Caco-2 (cell line): ENCODE measurements at regions not wholly inside any gene's neighbourhood (a gene's known extent, or its start where the extent isn't known, plus 50 kb on each side); places are given as distances from the start of the nearest gene placed in this dataset.

Experiments
- BruUV-seq: library from RNA; stranded (reverse); fragments of 400-500 nt; replicated peaks from 2 replicates; lab custom pipeline; 2021; lab: Mats Ljungman, UMichigan
- CTCF ChIA-PET: fragments of 300-600 bp; sonication (Branson Sonifier 250); formaldehyde crosslinking; loops from one replicate; lab custom pipeline; 2022; ENCODE audit warnings: antibody characterized with exemption; lab: Charles Lee
- POLR2A ChIA-PET: fragments of 300-600 bp; sonication (Branson Sonifier 250); formaldehyde crosslinking; loops from one replicate; lab custom pipeline; 2022; ENCODE audit warnings: antibody characterized with exemption; lab: Charles Lee
- DNase-seq, 2 experiments: peaks; one replicate each; pipeline versions ENCODE4 v3.0.0 to v3.0.0-alpha.2; 2020 to 2022
- H3K27me3 ChIP-seq: replicated peaks from 2 replicates; pipeline ENCODE4 v1.6.0; 2011; ENCODE audit warnings: low read length; ENCODE audit not compliant: control insufficient read depth, insufficient read depth
- H3K36me3 ChIP-seq: 2 replicates; pipeline ENCODE4 v1.5.1; 2011; ENCODE audit warnings: low read length; ENCODE audit not compliant: control insufficient read depth, insufficient read depth
- H3K4me1 ChIP-seq: fragments of 250-450 bp; sonication (Bioruptor Pico); 2 replicates; pipeline ENCODE4 v1.5.1; 2020; ENCODE audit warnings: mild to moderate bottlenecking
- H3K4me3 ChIP-seq: 2 replicates; pipeline ENCODE4 v1.5.1; 2011; ENCODE audit warnings: low read depth, mild to moderate bottlenecking, control low read depth, low read length
- H3K9me3 ChIP-seq: fragments of 250-450 bp; sonication (Bioruptor Pico); 2 replicates; pipeline ENCODE4 v1.5.1; 2020; ENCODE audit warnings: mild to moderate bottlenecking, moderate library complexity
- H3K27ac Mint-ChIP-seq: one replicate; pipeline ENCODE4 v1.8.0; 2022; ENCODE audit warnings: mixed read lengths; ENCODE audit not compliant: unreplicated experiment
- H3K27me3 Mint-ChIP-seq: one replicate; pipeline ENCODE4 v1.8.0; 2022; ENCODE audit warnings: mixed read lengths; ENCODE audit not compliant: insufficient read depth, unreplicated experiment
- H3K36me3 Mint-ChIP-seq: one replicate; pipeline ENCODE4 v1.8.0; 2022; ENCODE audit warnings: mild to moderate bottlenecking, mixed read lengths; ENCODE audit not compliant: insufficient read depth, unreplicated experiment
- H3K4me1 Mint-ChIP-seq: one replicate; pipeline ENCODE4 v1.8.0; 2022; ENCODE audit warnings: low read depth, mixed read lengths; ENCODE audit not compliant: unreplicated experiment
- H3K4me3 Mint-ChIP-seq: one replicate; pipeline ENCODE4 v1.8.0; 2022; ENCODE audit warnings: mild to moderate bottlenecking, moderate library complexity, mixed read lengths; ENCODE audit not compliant: unreplicated experiment
- H3K9me3 Mint-ChIP-seq: one replicate; pipeline ENCODE4 v1.8.0; 2022; ENCODE audit warnings: mixed read lengths; ENCODE audit not compliant: unreplicated experiment
- CTCF ChIP-seq, 2 experiments: fragments of 200-600 bp in 1 of 2; IDR thresholded peaks; 1 replicate in 1 of 2; 2 replicates in 1 of 2; pipeline versions ENCODE4 v1.5.1 to v1.8.0; 2011 to 2022; ENCODE audit warnings: antibody characterized with exemption in 1 of 2, control low read depth in 1 of 2, inconsistent platforms in 1 of 2, low read depth in 1 of 2, low read length in 1 of 2, mild to moderate bottlenecking in 1 of 2, moderate library complexity in 1 of 2; ENCODE audit not compliant: insufficient read depth in 1 of 2, severe bottlenecking in 1 of 2, unreplicated experiment in 1 of 2
- intact Hi-C: fragments of 100-400 bp; cut with micrococcal nuclease; formaldehyde crosslinking; loops from one replicate; pipeline ENCODE4 v1.10.0; 2022; ENCODE audit not compliant: unreplicated experiment

- H3K4me1 Mint-ChIP-seq, result no peaks in the 10 kb centered on the region
- no peaks in the 10 kb centered on the region for H3K36me3 Mint-ChIP-seq
- no peaks in the 10 kb centered on the region for H3K27me3 ChIP-seq
- no peak for TF ChIP-seq CTCF (IDR thresholded peaks at IDR 0.05; ENCODE audit: insufficient read depth in 1 of 2, low read depth in 1 of 2, low read length in 1 of 2, severe bottlenecking in 1 of 2, unreplicated experiment in 1 of 2)
- H3K27ac Mint-ChIP-seq, result no peak overlapping the region
- H3K9me3 ChIP-seq, result no peaks in the 10 kb centered on the region
- H3K36me3 ChIP-seq, result no peaks in the 10 kb centered on the region
- no peak overlapping the region for H3K4me3 Mint-ChIP-seq
- BruUV-seq, result no TSS peak
- H3K4me3 ChIP-seq, result no peak overlapping the region
- no peak for DNase-seq
- no peaks in the 10 kb centered on the region for H3K4me1 ChIP-seq
- ChIA-PET CTCF (no interaction called here), POLR2A (no interaction called here)
- intact Hi-C loops, result no loop called here
- H3K9me3 Mint-ChIP-seq, result peaks cover 11% of the 10 kb centered on the region
- no peaks in the 10 kb centered on the region for H3K27me3 Mint-ChIP-seq
Observed at GRCh38 chr5:143516249-143516648, 112.8 kb upstream of the NR3C1 start.

DNA sequence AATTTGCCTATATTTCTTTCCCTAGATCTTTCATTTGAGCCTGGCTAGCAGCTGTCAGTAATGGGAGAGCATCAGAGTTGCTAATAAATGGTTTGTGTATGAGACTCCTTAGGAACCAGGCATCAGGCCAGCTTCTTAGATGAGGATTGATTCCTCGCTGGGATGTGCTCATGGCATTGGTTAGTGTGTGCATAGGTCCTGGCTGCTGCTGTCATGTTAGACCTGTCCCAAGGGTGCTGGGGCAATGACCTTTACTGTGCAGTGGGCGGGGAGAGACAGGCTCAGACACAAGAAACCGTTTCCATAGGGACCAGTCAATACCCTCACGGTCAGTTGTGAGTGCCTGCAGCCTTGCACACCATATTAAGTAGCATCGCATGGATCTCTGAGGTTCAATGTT, 112.3 kb upstream of the NR3C1 start:
- H3K36me3 Mint-ChIP-seq, result no peaks in the 10 kb centered on the region
- H3K4me3 Mint-ChIP-seq, result no peak overlapping the region
- Histone ChIP-seq H3K4me3 (no peak overlapping the region), H3K4me1 (no peaks in the 10 kb centered on the region), H3K9me3 (no peaks in the 10 kb centered on the region), H3K27me3 (no peaks in the 10 kb centered on the region), H3K36me3 (no peaks in the 10 kb centered on the region)
- POLR2A ChIA-PET, result no interaction called here
- CTCF ChIA-PET, result no interaction called here
- intact Hi-C loops, result no loop called here
- no TSS peak for BruUV-seq
- no peaks in the 10 kb centered on the region for H3K27me3 Mint-ChIP-seq
- no peak for DNase-seq
- H3K4me1 Mint-ChIP-seq, result no peaks in the 10 kb centered on the region
- no peak overlapping the region for H3K27ac Mint-ChIP-seq
- TF ChIP-seq CTCF (IDR thresholded peaks at IDR 0.05; ENCODE audit: insufficient read depth in 1 of 2, low read depth in 1 of 2, low read length in 1 of 2, severe bottlenecking in 1 of 2, unreplicated experiment in 1 of 2), result no peak
- peaks cover 11% of the 10 kb centered on the region for H3K9me3 Mint-ChIP-seq

DNA sequence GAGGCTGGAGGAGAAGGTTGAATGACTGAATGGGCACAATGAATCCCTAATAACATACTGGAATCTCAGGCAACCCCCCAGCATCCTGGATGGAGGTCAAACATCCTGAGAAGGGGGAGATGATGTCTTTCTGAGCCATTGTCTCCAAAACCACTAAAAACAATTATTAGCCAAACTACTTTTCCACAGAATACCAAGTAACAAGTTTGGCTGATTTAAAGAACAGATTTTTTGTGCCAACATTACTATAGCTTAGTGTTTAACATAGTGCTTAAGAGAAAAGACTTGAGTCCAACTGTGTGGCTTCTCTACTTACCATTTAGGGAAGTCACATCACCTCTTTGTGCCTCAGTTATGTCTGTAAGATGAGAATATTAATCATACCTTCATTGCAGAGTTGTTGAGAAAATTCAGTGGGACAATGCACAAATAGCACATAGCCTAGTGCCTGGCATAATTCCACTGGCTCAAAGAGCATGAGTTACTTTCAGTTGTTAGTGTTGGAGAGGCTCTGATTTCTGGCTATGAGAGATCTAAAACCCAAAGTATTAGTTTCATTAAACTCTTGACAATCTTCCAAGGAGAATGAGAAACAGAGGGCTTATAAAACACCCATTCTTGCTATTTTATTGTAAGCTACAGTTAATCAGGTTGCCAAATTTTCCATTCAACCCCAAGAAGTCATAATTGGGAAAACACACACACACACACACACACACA, 111.3 kb upstream of the NR3C1 start:
- Mint-ChIP-seq H3K4me1 (no peaks in the 10 kb centered on the region), H3K27ac (no peak overlapping the region), H3K4me3 (no peak overlapping the region), H3K9me3 (peaks cover 11% of the 10 kb centered on the region), H3K27me3 (no peaks in the 10 kb centered on the region), H3K36me3 (no peaks in the 10 kb centered on the region)
- TF ChIP-seq CTCF (IDR thresholded peaks at IDR 0.05; ENCODE audit: insufficient read depth in 1 of 2, low read depth in 1 of 2, low read length in 1 of 2, severe bottlenecking in 1 of 2, unreplicated experiment in 1 of 2), result no peak
- H3K9me3 ChIP-seq, result no peaks in the 10 kb centered on the region
- H3K36me3 ChIP-seq, result no peaks in the 10 kb centered on the region
- no peaks in the 10 kb centered on the region for H3K4me1 ChIP-seq
- intact Hi-C loops, result no loop called here
- ChIA-PET CTCF (no interaction called here), POLR2A (no interaction called here)
- no TSS peak for BruUV-seq
- no peak for DNase-seq
- H3K4me3 ChIP-seq, result no peak overlapping the region
- no peaks in the 10 kb centered on the region for H3K27me3 ChIP-seq
